ENCODE measurements at regions not wholly inside any gene's neighbourhood (a gene's known extent, or its start where the extent isn't known, plus 50 kb on each side); places are given as distances from the start of the nearest gene placed in this dataset.

- TF ChIP-seq, protein P1, sequence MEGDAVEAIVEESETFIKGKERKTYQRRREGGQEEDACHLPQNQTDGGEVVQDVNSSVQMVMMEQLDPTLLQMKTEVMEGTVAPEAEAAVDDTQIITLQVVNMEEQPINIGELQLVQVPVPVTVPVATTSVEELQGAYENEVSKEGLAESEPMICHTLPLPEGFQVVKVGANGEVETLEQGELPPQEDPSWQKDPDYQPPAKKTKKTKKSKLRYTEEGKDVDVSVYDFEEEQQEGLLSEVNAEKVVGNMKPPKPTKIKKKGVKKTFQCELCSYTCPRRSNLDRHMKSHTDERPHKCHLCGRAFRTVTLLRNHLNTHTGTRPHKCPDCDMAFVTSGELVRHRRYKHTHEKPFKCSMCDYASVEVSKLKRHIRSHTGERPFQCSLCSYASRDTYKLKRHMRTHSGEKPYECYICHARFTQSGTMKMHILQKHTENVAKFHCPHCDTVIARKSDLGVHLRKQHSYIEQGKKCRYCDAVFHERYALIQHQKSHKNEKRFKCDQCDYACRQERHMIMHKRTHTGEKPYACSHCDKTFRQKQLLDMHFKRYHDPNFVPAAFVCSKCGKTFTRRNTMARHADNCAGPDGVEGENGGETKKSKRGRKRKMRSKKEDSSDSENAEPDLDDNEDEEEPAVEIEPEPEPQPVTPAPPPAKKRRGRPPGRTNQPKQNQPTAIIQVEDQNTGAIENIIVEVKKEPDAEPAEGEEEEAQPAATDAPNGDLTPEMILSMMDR (conservative IDR thresholded peaks at IDR 0.05; ENCODE audit: low read length), result no peak
- TF ChIP-seq EZH2phosphoT487 (IDR thresholded peaks at IDR 0.05; ENCODE audit: borderline replicate concordance), result no peak
Measured at GRCh38 chr1:55298167-55298894, 83.2 kb upstream of the USP24 start.

Data from Loucy (cell line).